Immature natural killer cell (primary cell): ENCODE measurements at regions not wholly inside any gene's neighbourhood (a gene's known extent, or its start where the extent isn't known, plus 50 kb on each side); places are given as distances from the start of the nearest gene placed in this dataset.

Experiments
- DNase-seq, 3 donors: peaks; one replicate each; pipeline ENCODE4 v3.0.0; 2022; ENCODE audit warnings: mixed read lengths in 1 of 3
- H3K27ac Mint-ChIP-seq, 6 donors: one replicate each; pipeline ENCODE4 v1.8.0; 2020; ENCODE audit warnings: mixed read lengths in 6 of 6, mild to moderate bottlenecking in 5 of 6, inconsistent platforms in 4 of 6, moderate library complexity in 3 of 6
- H3K27me3 Mint-ChIP-seq, 3 donors: one replicate each; pipeline ENCODE4 v1.8.0; 2020 to 2021; ENCODE audit warnings: low read depth in 3 of 3, mild to moderate bottlenecking in 3 of 3, mixed read lengths in 3 of 3, moderate library complexity in 3 of 3, inconsistent platforms in 1 of 3
- H3K36me3 Mint-ChIP-seq, 3 donors: one replicate each; pipeline ENCODE4 v1.8.0; 2020; ENCODE audit warnings: mixed read lengths in 3 of 3, inconsistent platforms in 2 of 3, mild to moderate bottlenecking in 2 of 3
- H3K4me1 Mint-ChIP-seq, 2 donors: one replicate each; pipeline ENCODE4 v1.8.0; 2020; ENCODE audit warnings: inconsistent platforms in 2 of 2, mild to moderate bottlenecking in 2 of 2, mixed read lengths in 2 of 2, moderate library complexity in 1 of 2
- H3K4me3 Mint-ChIP-seq, 5 donors: one replicate each; pipeline ENCODE4 v1.8.0; 2020; ENCODE audit warnings: mild to moderate bottlenecking in 5 of 5, mixed read lengths in 5 of 5, inconsistent platforms in 3 of 5, moderate library complexity in 3 of 5
- H3K9me3 Mint-ChIP-seq, 6 donors: one replicate each; pipeline ENCODE4 v1.8.0; 2020; ENCODE audit warnings: mild to moderate bottlenecking in 6 of 6, mixed read lengths in 6 of 6, inconsistent platforms in 4 of 6, moderate library complexity in 3 of 6

- H3K4me3 Mint-ChIP-seq: no peak overlapping the region
- no peaks in the 10 kb centered on the region for H3K36me3 Mint-ChIP-seq
- H3K9me3 Mint-ChIP-seq: peaks cover 0 to 6% (median 1%) of the 10 kb centered on the region in 6 donors
- H3K27ac Mint-ChIP-seq: no peak overlapping the region
- H3K4me1 Mint-ChIP-seq: no peaks in the 10 kb centered on the region
- DNase-seq: no peak
- peaks cover 1 to 3% (median 3%) of the 10 kb centered on the region in 3 donors for H3K27me3 Mint-ChIP-seq
Measured at GRCh38 chr9:73839471-73839870, 657.7 kb upstream of the RORB start.

- Mint-ChIP-seq H3K9me3 (peaks cover 0 to 6% (median 1%) of the 10 kb centered on the region in 6 donors), H3K27me3 (peaks cover 1 to 3% (median 3%) of the 10 kb centered on the region in 3 donors), H3K36me3 (no peaks in the 10 kb centered on the region), H3K4me3 (no peak overlapping the region), H3K27ac (no peak overlapping the region), H3K4me1 (no peaks in the 10 kb centered on the region)
- DNase-seq: no peak
Measured at GRCh38 chr9:73841018-73841417, 656.1 kb upstream of the RORB start.

- Mint-ChIP-seq H3K4me3 (no peak overlapping the region), H3K9me3 (peaks cover 0 to 6% (median 0%) of the 10 kb centered on the region in 6 donors), H3K4me1 (no peaks in the 10 kb centered on the region), H3K27ac (no peak overlapping the region), H3K36me3 (peaks cover 0 to 3% (median 0%) of the 10 kb centered on the region in 3 donors), H3K27me3 (peaks cover 1 to 4% (median 3%) of the 10 kb centered on the region in 3 donors)
- no peak for DNase-seq
Measured at GRCh38 chr9:73844135-73844534, 653.0 kb upstream of the RORB start.

- no peak for DNase-seq
- Mint-ChIP-seq H3K36me3 (peaks cover 0 to 3% (median 0%) of the 10 kb centered on the region in 3 donors), H3K9me3 (peaks cover 0 to 6% (median 0%) of the 10 kb centered on the region in 6 donors), H3K27me3 (peaks cover 0 to 3% (median 1%) of the 10 kb centered on the region in 3 donors), H3K27ac (no peak overlapping the region), H3K4me3 (no peak overlapping the region), H3K4me1 (no peaks in the 10 kb centered on the region)
Measured at GRCh38 chr9:73845539-73845938, 651.6 kb upstream of the RORB start.

GRCh38 chr9:73845954-73846690 is 651.0 kb upstream of the RORB start:
- H3K4me3 Mint-ChIP-seq: no peak overlapping the region
- no peaks in the 10 kb centered on the region for H3K4me1 Mint-ChIP-seq
- peaks cover 0 to 3% (median 1%) of the 10 kb centered on the region in 3 donors for H3K27me3 Mint-ChIP-seq
- H3K27ac Mint-ChIP-seq: no peak overlapping the region
- no peak for DNase-seq
- peaks cover 0 to 3% (median 0%) of the 10 kb centered on the region in 3 donors for H3K36me3 Mint-ChIP-seq
- H3K9me3 Mint-ChIP-seq: peaks cover 0 to 4% (median 0%) of the 10 kb centered on the region in 6 donors

GRCh38 chr9:73847536-73847935 is 649.6 kb upstream of the RORB start:
- peaks cover 0 to 3% (median 0%) of the 10 kb centered on the region in 3 donors for H3K36me3 Mint-ChIP-seq
- peaks cover 0 to 3% (median 1%) of the 10 kb centered on the region in 3 donors for H3K27me3 Mint-ChIP-seq
- H3K4me3 Mint-ChIP-seq: no peak overlapping the region
- DNase-seq: no peak
- H3K9me3 Mint-ChIP-seq: no peaks in the 10 kb centered on the region
- H3K27ac Mint-ChIP-seq: no peak overlapping the region
- no peaks in the 10 kb centered on the region for H3K4me1 Mint-ChIP-seq

GRCh38 chr9:73853549-73853948 is 643.6 kb upstream of the RORB start:
- Mint-ChIP-seq H3K27ac (no peak overlapping the region), H3K27me3 (peaks cover 0 to 2% (median 2%) of the 10 kb centered on the region in 3 donors), H3K9me3 (no peaks in the 10 kb centered on the region), H3K36me3 (no peaks in the 10 kb centered on the region), H3K4me3 (no peak overlapping the region), H3K4me1 (no peaks in the 10 kb centered on the region)
- no peak for DNase-seq

GRCh38 chr9:73855206-73855605 is 641.9 kb upstream of the RORB start:
- no peak for DNase-seq
- H3K4me1 Mint-ChIP-seq: no peaks in the 10 kb centered on the region
- H3K36me3 Mint-ChIP-seq: no peaks in the 10 kb centered on the region
- H3K27me3 Mint-ChIP-seq: peaks cover 0 to 6% (median 0%) of the 10 kb centered on the region in 3 donors
- no peak overlapping the region for H3K4me3 Mint-ChIP-seq
- no peak overlapping the region for H3K27ac Mint-ChIP-seq
- H3K9me3 Mint-ChIP-seq: no peaks in the 10 kb centered on the region

- Mint-ChIP-seq H3K4me1 (peaks cover 3% of the 10 kb centered on the region in 2 donors), H3K27ac (no peak overlapping the region), H3K9me3 (no peaks in the 10 kb centered on the region), H3K4me3 (no peak overlapping the region), H3K36me3 (no peaks in the 10 kb centered on the region), H3K27me3 (peaks cover 1 to 2% (median 2%) of the 10 kb centered on the region in 3 donors)
- DNase-seq: no peak
Measured at GRCh38 chr9:73863924-73864323, 633.2 kb upstream of the RORB start.

GRCh38 chr9:73866451-73866850 is 630.7 kb upstream of the RORB start:
- Mint-ChIP-seq H3K27ac (no peak overlapping the region), H3K27me3 (peaks cover 0 to 2% (median 1%) of the 10 kb centered on the region in 3 donors), H3K4me1 (peaks cover 11 to 12% of the 10 kb centered on the region in 2 donors), H3K4me3 (no peak overlapping the region), H3K9me3 (no peaks in the 10 kb centered on the region), H3K36me3 (no peaks in the 10 kb centered on the region)
- no peak for DNase-seq

GRCh38 chr9:73869264-73869663 is 627.9 kb upstream of the RORB start:
- Mint-ChIP-seq H3K4me1 (peaks cover 11 to 12% of the 10 kb centered on the region in 2 donors), H3K4me3 (peak overlapping the region in 1 of 5 donors; percentile 33), H3K27ac (peak overlapping the region in 3 of 6 donors; percentile 39 to 74 (median 61)), H3K9me3 (no peaks in the 10 kb centered on the region), H3K27me3 (peaks cover 0 to 6% (median 1%) of the 10 kb centered on the region in 3 donors), H3K36me3 (no peaks in the 10 kb centered on the region)
- peak; percentile 31 to 49 (median 32) for DNase-seq

GRCh38 chr9:73871636-73872035 is 625.5 kb upstream of the RORB start:
- DNase-seq: no peak
- no peak overlapping the region for H3K4me3 Mint-ChIP-seq
- H3K36me3 Mint-ChIP-seq: no peaks in the 10 kb centered on the region

GRCh38 chr9:73872701-73873100 is 624.4 kb upstream of the RORB start:
- peaks cover 11 to 12% of the 10 kb centered on the region in 2 donors for H3K4me1 Mint-ChIP-seq
- H3K4me3 Mint-ChIP-seq: no peak overlapping the region
- H3K36me3 Mint-ChIP-seq: no peaks in the 10 kb centered on the region
- H3K27me3 Mint-ChIP-seq: peaks cover 0 to 9% (median 6%) of the 10 kb centered on the region in 3 donors
- no peaks in the 10 kb centered on the region for H3K9me3 Mint-ChIP-seq
- no peak overlapping the region for H3K27ac Mint-ChIP-seq
- DNase-seq: no peak

More at GRCh38 chr9:73871636-73872035, 625.5 kb upstream of the RORB start:
- H3K4me1 Mint-ChIP-seq: peaks cover 11 to 12% of the 10 kb centered on the region in 2 donors
- peaks cover 0 to 6% (median 6%) of the 10 kb centered on the region in 3 donors for H3K27me3 Mint-ChIP-seq
- no peaks in the 10 kb centered on the region for H3K9me3 Mint-ChIP-seq
- H3K27ac Mint-ChIP-seq: no peak overlapping the region

- Mint-ChIP-seq H3K4me1 (no peaks in the 10 kb centered on the region), H3K27me3 (peaks cover 0 to 9% (median 2%) of the 10 kb centered on the region in 3 donors), H3K36me3 (no peaks in the 10 kb centered on the region), H3K4me3 (no peak overlapping the region), H3K27ac (no peak overlapping the region), H3K9me3 (peaks cover 0 to 5% (median 0%) of the 10 kb centered on the region in 6 donors)
- no peak for DNase-seq
Measured at GRCh38 chr9:73880101-73880500, 617.0 kb upstream of the RORB start.
